WTC11 (cell line): ENCODE measurements at regions not wholly inside any gene's neighbourhood (a gene's known extent, or its start where the extent isn't known, plus 50 kb on each side); places are given as distances from the start of the nearest gene placed in this dataset.

Experiments
- ATAC-seq: fragments of 200-7000 bp; cut with Tn5 transposase; 2 replicates; pipeline ENCODE4 v1.10.0; 2021; ENCODE audit warnings: mild to moderate bottlenecking, moderate library complexity
- CTCF ChIA-PET: fragments of 300-600 bp; sonication (Branson Sonifier 250); formaldehyde crosslinking; loops from one replicate; lab custom pipeline; 2021; ENCODE audit warnings: antibody characterized with exemption; lab: Charles Lee
- POLR2A ChIA-PET: fragments of 350-600 bp; sonication (Branson Sonifier 250); formaldehyde crosslinking; loops from one replicate; lab custom pipeline; 2021; ENCODE audit warnings: antibody characterized with exemption; lab: Charles Lee
- DNase-seq: peaks from one replicate; pipeline ENCODE4 v3.0.0; 2021; ENCODE audit warnings: low spot score
- H3K27ac Mint-ChIP-seq: 2 replicates; pipeline ENCODE4 v1.8.0; 2021; ENCODE audit warnings: mixed read lengths
- H3K27me3 Mint-ChIP-seq: 2 replicates; pipeline ENCODE4 v1.8.0; 2021; ENCODE audit warnings: low read depth, mild to moderate bottlenecking, moderate library complexity, mixed read lengths
- H3K36me3 Mint-ChIP-seq: 2 replicates; pipeline ENCODE4 v1.8.0; 2021; ENCODE audit warnings: mixed read lengths
- H3K4me1 Mint-ChIP-seq: 2 replicates; pipeline ENCODE4 v1.8.0; 2022; ENCODE audit warnings: mixed read lengths
- H3K4me3 Mint-ChIP-seq: 2 replicates; pipeline ENCODE4 v1.8.0; 2021; ENCODE audit warnings: mild to moderate bottlenecking, moderate library complexity, mixed read lengths
- H3K9me3 Mint-ChIP-seq: 2 replicates; pipeline ENCODE4 v1.8.0; 2021; ENCODE audit warnings: mixed read lengths
- AR ChIP-seq: fragments of 250-450 bp; sonication (Bioruptor Pico); IDR thresholded peaks from 2 replicates; pipeline ENCODE4 v1.9.0; 2021; ENCODE audit warnings: mild to moderate bottlenecking
- ATF1 ChIP-seq: sonication (generic); formaldehyde crosslinking; IDR thresholded peaks from 2 replicates; pipeline ENCODE4 v1.8.1; 2023; ENCODE audit warnings: mild to moderate bottlenecking, moderate library complexity, missing genetic modification reagents
- FOXJ3 ChIP-seq: sonication (generic); formaldehyde crosslinking; IDR thresholded peaks from 2 replicates; pipeline ENCODE4 v1.9.0; 2021; ENCODE audit warnings: missing genetic modification reagents, mild to moderate bottlenecking, borderline replicate concordance
- FOXP4 ChIP-seq: sonication (generic); formaldehyde crosslinking; IDR thresholded peaks from 2 replicates; pipeline ENCODE4 v1.8.0; 2022; ENCODE audit warnings: mild to moderate bottlenecking, missing genetic modification reagents
- GRHL2 ChIP-seq: fragments of 250-450 bp; sonication (Bioruptor Pico); IDR thresholded peaks from 2 replicates; pipeline ENCODE4 v1.8.0; 2022; ENCODE audit warnings: mild to moderate bottlenecking, moderate library complexity; ENCODE audit not compliant: insufficient replicate concordance, severe bottlenecking
- HMGA2 ChIP-seq: fragments of 250-450 bp; sonication (Bioruptor Pico); IDR thresholded peaks from 2 replicates; pipeline ENCODE4 v1.4.0; 2021; ENCODE audit warnings: mild to moderate bottlenecking, moderate library complexity
- MAX ChIP-seq: sonication (generic); formaldehyde crosslinking; IDR thresholded peaks from 2 replicates; pipeline ENCODE4 v1.8.0; 2022; ENCODE audit warnings: mild to moderate bottlenecking, missing genetic modification reagents
- MLX ChIP-seq: sonication (generic); formaldehyde crosslinking; IDR thresholded peaks from 2 replicates; pipeline ENCODE4 v1.8.1; 2023; ENCODE audit warnings: mild to moderate bottlenecking, missing genetic modification reagents, moderate library complexity
- NR1H2 ChIP-seq: sonication (generic); formaldehyde crosslinking; IDR thresholded peaks from 2 replicates; pipeline ENCODE4 v1.9.0; 2021; ENCODE audit warnings: mild to moderate bottlenecking, moderate library complexity, missing genetic modification reagents
- NR2C2 ChIP-seq: sonication (generic); formaldehyde crosslinking; IDR thresholded peaks from 2 replicates; pipeline ENCODE4 v1.8.0; 2022; ENCODE audit warnings: mild to moderate bottlenecking, missing genetic modification reagents
- ZNF281 ChIP-seq: sonication (generic); formaldehyde crosslinking; IDR thresholded peaks from 2 replicates; pipeline ENCODE4 v1.8.0; 2023; ENCODE audit warnings: mild to moderate bottlenecking, missing genetic modification reagents
- ZNF423 ChIP-seq: fragments of 250-450 bp; sonication (Bioruptor Pico); IDR thresholded peaks from 2 replicates; pipeline ENCODE4 v2.1.2; 2022; ENCODE audit warnings: mild to moderate bottlenecking, moderate library complexity
- TF ChIP-seq, protein P1 (sequence below): fragments of 250-450 bp; sonication (Bioruptor Pico); IDR thresholded peaks from 2 replicates; pipeline ENCODE4 v1.8.0; 2021; ENCODE audit warnings: mild to moderate bottlenecking
- TF ChIP-seq, protein P2 (sequence below): sonication (generic); formaldehyde crosslinking; IDR thresholded peaks from 2 replicates; pipeline ENCODE4 v1.8.0; 2023; ENCODE audit warnings: missing genetic modification reagents, mild to moderate bottlenecking, borderline replicate concordance
- TF ChIP-seq, protein P3 (sequence below): fragments of 250-450 bp; sonication (Bioruptor Pico); IDR thresholded peaks from 2 replicates; pipeline ENCODE4 v1.9.0; 2021; ENCODE audit warnings: moderate library complexity, mild to moderate bottlenecking, inconsistent platforms, borderline replicate concordance

GRCh38 chr14:42563313-42563712 lies 956.6 kb downstream of the LRFN5 start (continued):
- TF ChIP-seq, protein P1, sequence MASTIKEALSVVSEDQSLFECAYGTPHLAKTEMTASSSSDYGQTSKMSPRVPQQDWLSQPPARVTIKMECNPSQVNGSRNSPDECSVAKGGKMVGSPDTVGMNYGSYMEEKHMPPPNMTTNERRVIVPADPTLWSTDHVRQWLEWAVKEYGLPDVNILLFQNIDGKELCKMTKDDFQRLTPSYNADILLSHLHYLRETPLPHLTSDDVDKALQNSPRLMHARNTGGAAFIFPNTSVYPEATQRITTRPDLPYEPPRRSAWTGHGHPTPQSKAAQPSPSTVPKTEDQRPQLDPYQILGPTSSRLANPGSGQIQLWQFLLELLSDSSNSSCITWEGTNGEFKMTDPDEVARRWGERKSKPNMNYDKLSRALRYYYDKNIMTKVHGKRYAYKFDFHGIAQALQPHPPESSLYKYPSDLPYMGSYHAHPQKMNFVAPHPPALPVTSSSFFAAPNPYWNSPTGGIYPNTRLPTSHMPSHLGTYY (CRISPR knock-in tag): no peak
- TF ChIP-seq ZNF281 (CRISPR knock-in tag) (no peak), HMGA2 (CRISPR knock-in tag) (no peak), NR1H2 (no peak), AR (CRISPR knock-in tag) (no peak)
- TF ChIP-seq, protein P2, sequence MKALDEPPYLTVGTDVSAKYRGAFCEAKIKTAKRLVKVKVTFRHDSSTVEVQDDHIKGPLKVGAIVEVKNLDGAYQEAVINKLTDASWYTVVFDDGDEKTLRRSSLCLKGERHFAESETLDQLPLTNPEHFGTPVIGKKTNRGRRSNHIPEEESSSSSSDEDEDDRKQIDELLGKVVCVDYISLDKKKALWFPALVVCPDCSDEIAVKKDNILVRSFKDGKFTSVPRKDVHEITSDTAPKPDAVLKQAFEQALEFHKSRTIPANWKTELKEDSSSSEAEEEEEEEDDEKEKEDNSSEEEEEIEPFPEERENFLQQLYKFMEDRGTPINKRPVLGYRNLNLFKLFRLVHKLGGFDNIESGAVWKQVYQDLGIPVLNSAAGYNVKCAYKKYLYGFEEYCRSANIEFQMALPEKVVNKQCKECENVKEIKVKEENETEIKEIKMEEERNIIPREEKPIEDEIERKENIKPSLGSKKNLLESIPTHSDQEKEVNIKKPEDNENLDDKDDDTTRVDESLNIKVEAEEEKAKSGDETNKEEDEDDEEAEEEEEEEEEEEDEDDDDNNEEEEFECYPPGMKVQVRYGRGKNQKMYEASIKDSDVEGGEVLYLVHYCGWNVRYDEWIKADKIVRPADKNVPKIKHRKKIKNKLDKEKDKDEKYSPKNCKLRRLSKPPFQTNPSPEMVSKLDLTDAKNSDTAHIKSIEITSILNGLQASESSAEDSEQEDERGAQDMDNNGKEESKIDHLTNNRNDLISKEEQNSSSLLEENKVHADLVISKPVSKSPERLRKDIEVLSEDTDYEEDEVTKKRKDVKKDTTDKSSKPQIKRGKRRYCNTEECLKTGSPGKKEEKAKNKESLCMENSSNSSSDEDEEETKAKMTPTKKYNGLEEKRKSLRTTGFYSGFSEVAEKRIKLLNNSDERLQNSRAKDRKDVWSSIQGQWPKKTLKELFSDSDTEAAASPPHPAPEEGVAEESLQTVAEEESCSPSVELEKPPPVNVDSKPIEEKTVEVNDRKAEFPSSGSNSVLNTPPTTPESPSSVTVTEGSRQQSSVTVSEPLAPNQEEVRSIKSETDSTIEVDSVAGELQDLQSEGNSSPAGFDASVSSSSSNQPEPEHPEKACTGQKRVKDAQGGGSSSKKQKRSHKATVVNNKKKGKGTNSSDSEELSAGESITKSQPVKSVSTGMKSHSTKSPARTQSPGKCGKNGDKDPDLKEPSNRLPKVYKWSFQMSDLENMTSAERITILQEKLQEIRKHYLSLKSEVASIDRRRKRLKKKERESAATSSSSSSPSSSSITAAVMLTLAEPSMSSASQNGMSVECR (CRISPR knock-in tag): no peak
- TF ChIP-seq, protein P3, sequence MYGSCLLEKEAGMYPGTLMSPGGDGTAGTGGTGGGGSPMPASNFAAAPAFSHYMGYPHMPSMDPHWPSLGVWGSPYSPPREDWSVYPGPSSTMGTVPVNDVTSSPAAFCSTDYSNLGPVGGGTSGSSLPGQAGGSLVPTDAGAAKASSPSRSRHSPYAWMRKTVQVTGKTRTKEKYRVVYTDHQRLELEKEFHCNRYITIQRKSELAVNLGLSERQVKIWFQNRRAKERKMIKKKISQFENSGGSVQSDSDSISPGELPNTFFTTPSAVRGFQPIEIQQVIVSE (CRISPR knock-in tag): no peak

DNA sequence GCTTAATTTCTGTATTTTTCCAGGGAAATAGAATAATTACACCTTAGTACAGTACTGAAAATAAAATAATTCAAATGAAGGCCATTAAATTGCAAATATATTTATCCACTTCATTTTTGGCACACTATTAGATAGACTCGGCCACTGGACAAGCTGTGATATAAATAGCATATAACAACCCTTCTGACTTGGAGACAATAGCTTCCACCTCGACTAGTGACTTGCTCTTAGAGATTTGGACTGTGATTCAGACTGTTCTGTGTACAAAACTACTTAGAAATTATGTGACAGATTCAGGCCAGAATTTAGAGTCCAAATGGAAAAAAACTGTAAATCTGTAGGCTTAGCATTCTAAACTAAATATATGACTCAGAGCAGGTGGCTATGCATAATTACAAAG lies 949.9 kb downstream of the LRFN5 start:
- DNase-seq (no peak), ATAC-seq (no peak)
- CTCF ChIA-PET: no interaction called here
- H3K27ac Mint-ChIP-seq: no peak overlapping the region
- no peaks in the 10 kb centered on the region for H3K36me3 Mint-ChIP-seq
- no peak for TF ChIP-seq FOXP4 (CRISPR knock-in tag)
- TF ChIP-seq, protein P3 (CRISPR knock-in tag): no peak
- no peak for TF ChIP-seq ATF1 (CRISPR knock-in tag)
- no peak for TF ChIP-seq NR2C2 (CRISPR knock-in tag)
- TF ChIP-seq FOXJ3: no peak
- no peak for TF ChIP-seq GRHL2 (CRISPR knock-in tag)
- TF ChIP-seq ZNF423: no peak
- no peak for TF ChIP-seq MAX (CRISPR knock-in tag)
- no peak for TF ChIP-seq MLX
- POLR2A ChIA-PET: no interaction called here
- no peaks in the 10 kb centered on the region for H3K4me1 Mint-ChIP-seq
- H3K27me3 Mint-ChIP-seq: no peaks in the 10 kb centered on the region
- no peak overlapping the region for H3K4me3 Mint-ChIP-seq
- peaks cover 10% of the 10 kb centered on the region for H3K9me3 Mint-ChIP-seq
